Activated T-cell treated with anti-CD3 and anti-CD28 coated beads for 24 hours (primary cell): ENCODE measurements at regions not wholly inside any gene's neighbourhood (a gene's known extent, or its start where the extent isn't known, plus 50 kb on each side); places are given as distances from the start of the nearest gene placed in this dataset.

Experiments
- DNase-seq: peaks from one replicate; pipeline ENCODE4 v3.0.0-alpha.2; 2020; ENCODE audit warnings: low read depth

GRCh38 chr6:113461153-113461932 is 395.8 kb upstream of the MARCKS start:
- no peak for DNase-seq

GRCh38 chr6:113464536-113464935 is 392.6 kb upstream of the MARCKS start:
- no peak for DNase-seq

GRCh38 chr6:113464960-113465359 is 392.2 kb upstream of the MARCKS start:
- no peak for DNase-seq

- DNase-seq = no peak
Observed at GRCh38 chr6:113466526-113466925, 390.6 kb upstream of the MARCKS start.

GRCh38 chr6:113475392-113475791 is 381.8 kb upstream of the MARCKS start:
- no peak for DNase-seq

- DNase-seq = no peak
Observed at GRCh38 chr6:113476937-113477839, 380.0 kb upstream of the MARCKS start.

- no peak for DNase-seq
Observed at GRCh38 chr6:113480616-113481015, 376.5 kb upstream of the MARCKS start.

GRCh38 chr6:113481458-113481857 is 375.7 kb upstream of the MARCKS start:
- no peak for DNase-seq

- DNase-seq = no peak
Observed at GRCh38 chr6:113481910-113482309, 375.2 kb upstream of the MARCKS start.

- no peak for DNase-seq
Observed at GRCh38 chr6:113482771-113483170, 374.4 kb upstream of the MARCKS start.

- DNase-seq = no peak
Observed at GRCh38 chr6:113486199-113486598, 370.9 kb upstream of the MARCKS start.

- no peak for DNase-seq
Observed at GRCh38 chr6:113487489-113488058, 369.6 kb upstream of the MARCKS start.

GRCh38 chr6:113488061-113488460 is 369.1 kb upstream of the MARCKS start:
- no peak for DNase-seq

- DNase-seq = no peak
Observed at GRCh38 chr6:113488812-113489685, 368.1 kb upstream of the MARCKS start.

GRCh38 chr6:113489952-113490746 is 367.0 kb upstream of the MARCKS start:
- DNase-seq = no peak

- DNase-seq = no peak
Observed at GRCh38 chr6:113491376-113491775, 365.8 kb upstream of the MARCKS start.

GRCh38 chr6:113493991-113494390 is 363.2 kb upstream of the MARCKS start:
- no peak for DNase-seq

GRCh38 chr6:113495521-113495920 is 361.6 kb upstream of the MARCKS start:
- no peak for DNase-seq

- DNase-seq = no peak
Observed at GRCh38 chr6:113496166-113496565, 361.0 kb upstream of the MARCKS start.

GRCh38 chr6:113500221-113500620 is 356.9 kb upstream of the MARCKS start:
- DNase-seq = no peak
